H1 (cell line): ENCODE measurements at regions not wholly inside any gene's neighbourhood (a gene's known extent, or its start where the extent isn't known, plus 50 kb on each side); places are given as distances from the start of the nearest gene placed in this dataset.

Source experiments
- NRF1 ChIP-seq: IDR thresholded peaks from 2 replicates; pipeline ENCODE4 v1.6.1; 2011; ENCODE audit warnings: mild to moderate bottlenecking, low read depth, low read length, improper control_type of control experiment
- RFX5 ChIP-seq: IDR thresholded peaks from 2 replicates; pipeline ENCODE4 v1.6.1; 2011; ENCODE audit warnings: low read depth, low read length, improper control_type of control experiment, borderline replicate concordance
- RNF2 ChIP-seq: fragments of 200-900, 300-1000 bp; sonication (generic); IDR thresholded peaks from 2 replicates; pipeline ENCODE4 v1.7.1; 2016; ENCODE audit warnings: borderline replicate concordance, low read depth, mild to moderate bottlenecking, antibody characterized with exemption, low read length; ENCODE audit not compliant: poor library complexity, severe bottlenecking; ENCODE audit errors: missing control alignments
- RXRA ChIP-seq: IDR thresholded peaks from 2 replicates; pipeline ENCODE4 v1.6.1; 2011; ENCODE audit warnings: low read depth, mild to moderate bottlenecking, low read length, moderate library complexity; ENCODE audit not compliant: insufficient read depth

GRCh38 chr1:37294529-37294928, 179.9 kb upstream of the ZC3H12A start (continued):
- TF ChIP-seq RFX5 (no peak), RNF2 (no peak), RXRA (no peak), NRF1 (no peak)
- TF ChIP-seq, all 59 proteins: peak for 0
